ENCODE measurements at regions not wholly inside any gene's neighbourhood (a gene's known extent, or its start where the extent isn't known, plus 50 kb on each side); places are given as distances from the start of the nearest gene placed in this dataset.

DNA sequence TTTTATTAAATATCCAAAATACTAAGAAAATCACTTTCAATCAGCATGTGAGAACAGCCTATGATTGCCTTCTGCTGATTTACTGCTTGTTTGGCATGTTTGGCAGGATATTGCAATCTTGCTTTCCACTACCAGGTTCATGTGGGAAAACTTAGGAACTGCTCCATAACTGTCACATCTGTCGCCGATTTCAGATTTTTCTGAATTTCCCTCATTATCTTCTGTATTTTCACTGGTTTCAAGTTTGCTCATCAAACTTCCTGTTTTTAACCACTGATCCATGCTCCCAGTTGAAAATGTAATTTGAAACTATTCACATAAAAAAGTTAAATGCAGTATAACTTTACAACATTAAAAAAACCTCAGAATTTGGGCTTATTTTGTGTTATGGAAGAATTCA, 93.0 kb downstream of the NFKBIZ start:
- TF ChIP-seq GATA2 (IDR thresholded peaks at IDR 0.05; ENCODE audit: insufficient read depth, insufficient read length, low read depth, low read length), result no peak
- TF ChIP-seq POLR2A (IDR thresholded peaks at IDR 0.05; ENCODE audit: low read depth, low read length), result no peak
- no peak for TF ChIP-seq JUN (IDR thresholded peaks at IDR 0.05; ENCODE audit: borderline replicate concordance, insufficient read depth, insufficient read length, low read depth)
- no peak for TF ChIP-seq EZH2 (IDR thresholded peaks at IDR 0.05; ENCODE audit: borderline replicate concordance, low read depth, low read length, severe bottlenecking)
- TF ChIP-seq MYC (IDR thresholded peaks at IDR 0.05; ENCODE audit: low read depth, low read length), result no peak
- no peak for TF ChIP-seq POLR2AphosphoS5 (IDR thresholded peaks at IDR 0.05; ENCODE audit: insufficient read depth, low read depth, low read length)
- TF ChIP-seq, protein P1, sequence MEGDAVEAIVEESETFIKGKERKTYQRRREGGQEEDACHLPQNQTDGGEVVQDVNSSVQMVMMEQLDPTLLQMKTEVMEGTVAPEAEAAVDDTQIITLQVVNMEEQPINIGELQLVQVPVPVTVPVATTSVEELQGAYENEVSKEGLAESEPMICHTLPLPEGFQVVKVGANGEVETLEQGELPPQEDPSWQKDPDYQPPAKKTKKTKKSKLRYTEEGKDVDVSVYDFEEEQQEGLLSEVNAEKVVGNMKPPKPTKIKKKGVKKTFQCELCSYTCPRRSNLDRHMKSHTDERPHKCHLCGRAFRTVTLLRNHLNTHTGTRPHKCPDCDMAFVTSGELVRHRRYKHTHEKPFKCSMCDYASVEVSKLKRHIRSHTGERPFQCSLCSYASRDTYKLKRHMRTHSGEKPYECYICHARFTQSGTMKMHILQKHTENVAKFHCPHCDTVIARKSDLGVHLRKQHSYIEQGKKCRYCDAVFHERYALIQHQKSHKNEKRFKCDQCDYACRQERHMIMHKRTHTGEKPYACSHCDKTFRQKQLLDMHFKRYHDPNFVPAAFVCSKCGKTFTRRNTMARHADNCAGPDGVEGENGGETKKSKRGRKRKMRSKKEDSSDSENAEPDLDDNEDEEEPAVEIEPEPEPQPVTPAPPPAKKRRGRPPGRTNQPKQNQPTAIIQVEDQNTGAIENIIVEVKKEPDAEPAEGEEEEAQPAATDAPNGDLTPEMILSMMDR (IDR thresholded peaks at IDR 0.05; ENCODE audit: extremely low read depth in 1 of 2, insufficient read depth in 1 of 2, low read depth in 1 of 2, low read length in 2 of 2), result no peak
- no peak for TF ChIP-seq FOS (IDR thresholded peaks at IDR 0.05; ENCODE audit: borderline replicate concordance, insufficient read depth, low read length)
- intact Hi-C loops (cut with micrococcal nuclease), result no loop called here
- CTCF ChIA-PET, result no interaction called here
- Histone ChIP-seq H3K36me3 (ENCODE audit: control insufficient read depth in 2 of 2, extremely low read depth in 1 of 2, insufficient read depth in 2 of 2, low read length in 2 of 2) (no peaks in the 10 kb centered on the region), H2AFZ (ENCODE audit: low read depth, low read length) (no peak overlapping the region), H4K20me1 (replicated peaks; ENCODE audit: control insufficient read depth, extremely low read depth, insufficient read depth, low read length) (no peaks in the 10 kb centered on the region), H3K9me3 (replicated peaks; ENCODE audit: control insufficient read depth, insufficient read depth, low read length) (no peaks in the 10 kb centered on the region), H3K4me2 (ENCODE audit: insufficient read depth, low read length) (no peak overlapping the region), H3K9ac (replicated peaks; ENCODE audit: extremely low read depth, insufficient read depth, low read length) (no peak overlapping the region), H3K79me2 (ENCODE audit: control insufficient read depth, insufficient read depth, low read length) (no peaks in the 10 kb centered on the region), H3K27me3 (ENCODE audit: control insufficient read depth in 2 of 2, insufficient read depth in 2 of 2, low read length in 2 of 2) (no peaks in the 10 kb centered on the region), H3K4me1 (ENCODE audit: control insufficient read depth, extremely low read depth, insufficient read depth, low read length) (peaks cover 46% of the 10 kb centered on the region), H3K4me3 (replicated peaks in 1 of 3; ENCODE audit: insufficient read depth in 1 of 3, low read depth in 1 of 3, low read length in 3 of 3) (no peak overlapping the region), H3K9me1 (replicated peaks; ENCODE audit: control insufficient read depth, extremely low read depth, insufficient read depth, low read length) (no peaks in the 10 kb centered on the region), H3K27ac (ENCODE audit: insufficient read depth, low read depth, low read length) (no peak overlapping the region)
- BruUV-seq (replicated peaks), result no TSS peak
- FAIRE-seq, result no peak
- POLR2A ChIA-PET, result no interaction called here
- no peak for DNase-seq (ENCODE audit: low read depth, low spot score)
- dilution Hi-C loops (cut with MboI; ENCODE audit: extremely low pct_ligation_motif_present, low sequenced_read_pairs), result no loop called here
